ENCODE measurements at regions not wholly inside any gene's neighbourhood (a gene's known extent, or its start where the extent isn't known, plus 50 kb on each side); places are given as distances from the start of the nearest gene placed in this dataset.

- ChIA-PET POLR2A (ENCODE audit: unreplicated experiment) (interaction anchor here (0.6 kb wide), 1 partner anchor 1031 kb away, joined by 4 read pairs; no protein-coding TSS in a partner anchor), CTCF (no interaction called here)
- peaks cover 8% of the 10 kb centered on the region for H3K4me1 ChIP-seq (replicated peaks; ENCODE audit: insufficient read depth)
- BruUV-seq (replicated peaks): no TSS peak
- TF ChIP-seq, protein P1, sequence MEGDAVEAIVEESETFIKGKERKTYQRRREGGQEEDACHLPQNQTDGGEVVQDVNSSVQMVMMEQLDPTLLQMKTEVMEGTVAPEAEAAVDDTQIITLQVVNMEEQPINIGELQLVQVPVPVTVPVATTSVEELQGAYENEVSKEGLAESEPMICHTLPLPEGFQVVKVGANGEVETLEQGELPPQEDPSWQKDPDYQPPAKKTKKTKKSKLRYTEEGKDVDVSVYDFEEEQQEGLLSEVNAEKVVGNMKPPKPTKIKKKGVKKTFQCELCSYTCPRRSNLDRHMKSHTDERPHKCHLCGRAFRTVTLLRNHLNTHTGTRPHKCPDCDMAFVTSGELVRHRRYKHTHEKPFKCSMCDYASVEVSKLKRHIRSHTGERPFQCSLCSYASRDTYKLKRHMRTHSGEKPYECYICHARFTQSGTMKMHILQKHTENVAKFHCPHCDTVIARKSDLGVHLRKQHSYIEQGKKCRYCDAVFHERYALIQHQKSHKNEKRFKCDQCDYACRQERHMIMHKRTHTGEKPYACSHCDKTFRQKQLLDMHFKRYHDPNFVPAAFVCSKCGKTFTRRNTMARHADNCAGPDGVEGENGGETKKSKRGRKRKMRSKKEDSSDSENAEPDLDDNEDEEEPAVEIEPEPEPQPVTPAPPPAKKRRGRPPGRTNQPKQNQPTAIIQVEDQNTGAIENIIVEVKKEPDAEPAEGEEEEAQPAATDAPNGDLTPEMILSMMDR (conservative IDR thresholded peaks at IDR 0.05): no peak
- no peak for TF ChIP-seq EZH2 (IDR thresholded peaks at IDR 0.05; ENCODE audit: low read depth)
- no peak overlapping the region for H2AFZ ChIP-seq
- no peak overlapping the region for H3K4me2 ChIP-seq
- H3K9me3 ChIP-seq (ENCODE audit: insufficient read depth, low read depth): no peaks in the 10 kb centered on the region
- no peaks in the 10 kb centered on the region; the same call in 1 of the 2 replicates for H3F3A ChIP-seq (ENCODE audit: insufficient read depth, low read depth)
- no peaks in the 10 kb centered on the region for H3K36me3 ChIP-seq (ENCODE audit: low read depth)
- no peaks in the 10 kb centered on the region for H3K79me2 ChIP-seq (ENCODE audit: low read depth)
- DNase-seq: no peak
- intact Hi-C loops (cut with micrococcal nuclease; ENCODE audit: unreplicated experiment): no loop called here
- no peak overlapping the region for H3K27ac ChIP-seq
- H3K27me3 ChIP-seq (ENCODE audit: insufficient read depth, low read depth): no peaks in the 10 kb centered on the region
- H3K9me2 ChIP-seq (ENCODE audit: insufficient read depth): no peaks in the 10 kb centered on the region
- H4K20me1 ChIP-seq (ENCODE audit: insufficient read depth): no peaks in the 10 kb centered on the region
- no peak overlapping the region for H3K4me3 ChIP-seq
These were observed 66.7 kb upstream of the DHX15 start for GRCh38 chr4:24650849-24651640.

DNA sequence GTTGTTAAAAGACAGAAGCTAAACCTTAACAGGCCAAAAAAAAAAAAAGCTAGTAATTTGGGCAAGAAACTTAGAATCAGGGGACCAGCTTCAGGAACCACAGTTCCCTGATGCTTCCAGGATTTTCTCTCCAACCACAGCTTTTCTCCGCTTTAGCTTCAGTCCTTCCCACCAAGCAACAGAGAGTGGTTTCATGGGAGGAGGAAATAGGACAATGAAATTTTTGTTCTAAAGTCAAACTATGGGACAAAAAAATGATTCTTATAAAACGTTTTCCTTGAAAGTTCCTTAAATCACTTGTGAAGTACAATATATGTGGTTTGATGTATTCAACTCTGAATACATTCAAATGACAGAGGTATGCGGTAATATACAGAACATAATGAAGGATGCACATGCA, 71.0 kb upstream of the DHX15 start:
- ChIA-PET POLR2A (ENCODE audit: unreplicated experiment) (interaction anchor here (0.6 kb wide), 1 partner anchor 58 kb away, joined by 6 read pairs; no protein-coding TSS in a partner anchor), CTCF (no interaction called here)
- intact Hi-C loops (cut with micrococcal nuclease; ENCODE audit: unreplicated experiment): no loop called here
- Histone ChIP-seq H3K4me3 (no peak overlapping the region), H3K9me3 (ENCODE audit: insufficient read depth, low read depth) (no peaks in the 10 kb centered on the region), H3K27ac (no peak overlapping the region), H3K27me3 (ENCODE audit: insufficient read depth, low read depth) (no peaks in the 10 kb centered on the region), H3K4me2 (no peak overlapping the region), H3K4me1 (replicated peaks; ENCODE audit: insufficient read depth) (peaks cover 47% of the 10 kb centered on the region), H3K9me2 (ENCODE audit: insufficient read depth) (no peaks in the 10 kb centered on the region), H3K79me2 (ENCODE audit: low read depth) (no peaks in the 10 kb centered on the region), H2AFZ (no peak overlapping the region), H3K36me3 (ENCODE audit: low read depth) (no peaks in the 10 kb centered on the region), H3F3A (ENCODE audit: insufficient read depth, low read depth) (peaks cover 27% of the 10 kb centered on the region), H4K20me1 (ENCODE audit: insufficient read depth) (no peaks in the 10 kb centered on the region)
- no TSS peak for BruUV-seq (replicated peaks)
- TF ChIP-seq, protein P1 (conservative IDR thresholded peaks at IDR 0.05): no peak
- no peak for TF ChIP-seq EZH2 (IDR thresholded peaks at IDR 0.05; ENCODE audit: low read depth)
- DNase-seq: no peak

DNA sequence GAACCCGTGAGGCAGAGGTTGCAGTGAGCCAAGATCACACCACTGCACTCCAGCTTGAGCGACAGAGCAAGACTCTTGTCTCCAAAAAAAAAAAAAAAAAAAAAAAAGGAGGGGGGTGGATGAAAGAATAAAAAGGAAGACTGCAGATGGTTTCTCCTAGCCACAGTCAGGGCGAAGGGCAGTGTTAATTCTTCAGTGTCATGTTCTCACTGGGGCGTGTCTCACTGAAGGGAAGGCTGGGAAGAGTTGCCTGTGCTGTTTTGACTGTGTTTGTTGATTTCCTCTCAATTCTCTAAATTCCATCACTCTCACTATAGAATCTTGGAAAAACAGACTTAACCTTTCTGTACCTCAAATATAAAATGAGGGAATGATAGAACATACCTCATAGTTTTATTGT, 71.6 kb upstream of the DHX15 start:
- peaks cover 48% of the 10 kb centered on the region for H3K4me1 ChIP-seq (replicated peaks; ENCODE audit: insufficient read depth)
- H3K27ac ChIP-seq: 0 out of 2 replicates have a peak overlapping the region, but pooled peaks have one; percentile 6
- POLR2A ChIA-PET (ENCODE audit: unreplicated experiment): interaction anchor here (0.5 kb wide), 1 partner anchor 183 kb away, joined by 4 read pairs; no protein-coding TSS in a partner anchor
- H4K20me1 ChIP-seq (ENCODE audit: insufficient read depth): no peaks in the 10 kb centered on the region
- no peak overlapping the region for H2AFZ ChIP-seq
- no peaks in the 10 kb centered on the region for H3K27me3 ChIP-seq (ENCODE audit: insufficient read depth, low read depth)
- peak overlapping the region; percentile 36; the same call in 1 of the 2 replicates for H3K4me2 ChIP-seq
- intact Hi-C loops (cut with micrococcal nuclease; ENCODE audit: unreplicated experiment): no loop called here
- no peaks in the 10 kb centered on the region for H3K79me2 ChIP-seq (ENCODE audit: low read depth)
- peaks cover 27% of the 10 kb centered on the region for H3F3A ChIP-seq (ENCODE audit: insufficient read depth, low read depth)
- CTCF ChIA-PET: no interaction called here
- H3K9me3 ChIP-seq (ENCODE audit: insufficient read depth, low read depth): no peaks in the 10 kb centered on the region
- H3K36me3 ChIP-seq (ENCODE audit: low read depth): no peaks in the 10 kb centered on the region
- TF ChIP-seq, protein P1 (conservative IDR thresholded peaks at IDR 0.05): no peak
- TF ChIP-seq EZH2 (IDR thresholded peaks at IDR 0.05; ENCODE audit: low read depth): no peak
- DNase-seq: peak; percentile 40 to 52
- BruUV-seq (replicated peaks): no TSS peak
- no peaks in the 10 kb centered on the region for H3K9me2 ChIP-seq (ENCODE audit: insufficient read depth)
- no peak overlapping the region for H3K4me3 ChIP-seq
